ENCODE measurements at regions not wholly inside any gene's neighbourhood (a gene's known extent, or its start where the extent isn't known, plus 50 kb on each side); places are given as distances from the start of the nearest gene placed in this dataset.
"Not testable (repeated sequence)": the region's sequence is repeated elsewhere in the genome, so short reads cannot be mapped to it uniquely, and the experiment has no call there.

DNA sequence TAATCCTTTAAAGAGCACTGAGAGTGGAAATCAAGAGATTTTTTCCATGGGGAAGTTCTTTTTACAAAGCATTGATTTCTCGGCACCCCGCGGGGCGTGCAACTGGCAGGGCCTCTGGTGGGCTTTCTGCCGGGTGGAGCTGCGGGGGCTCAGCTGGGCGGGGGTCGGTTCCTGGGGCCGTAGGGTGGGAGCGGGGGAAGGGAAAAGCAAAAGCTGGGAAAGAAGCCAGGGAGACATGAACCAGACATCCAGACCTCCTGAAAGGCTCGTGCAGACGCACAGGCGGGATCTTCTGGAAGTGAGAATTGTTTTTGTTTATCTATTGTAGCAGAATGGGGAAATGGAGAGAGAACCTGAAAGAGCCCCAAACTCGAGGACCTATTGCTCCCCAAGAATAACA is 235.2 kb downstream of the FAM72C start:
- no peak for TF ChIP-seq POLR2A (IDR thresholded peaks at IDR 0.05)
- no peak for TF ChIP-seq POLR2AphosphoS5 (IDR thresholded peaks at IDR 0.05)
- intact Hi-C loops (cut with DNase I; ENCODE audit: low total_unique reads): no loop called here
- Histone ChIP-seq H3K27ac (peak overlapping the region; percentile 57 to 81), H3K4me3 (peak overlapping the region in 2 of 3 donors; percentile 42 to 64), H3K9me3 (no peaks in the 10 kb centered on the region), H3K4me1 (no peaks in the 10 kb centered on the region), H3K27me3 (no peaks in the 10 kb centered on the region), H3K36me3 (no peaks in the 10 kb centered on the region)
- no peak for DNase-seq (ENCODE audit: low spot score in 2 of 2)

DNA sequence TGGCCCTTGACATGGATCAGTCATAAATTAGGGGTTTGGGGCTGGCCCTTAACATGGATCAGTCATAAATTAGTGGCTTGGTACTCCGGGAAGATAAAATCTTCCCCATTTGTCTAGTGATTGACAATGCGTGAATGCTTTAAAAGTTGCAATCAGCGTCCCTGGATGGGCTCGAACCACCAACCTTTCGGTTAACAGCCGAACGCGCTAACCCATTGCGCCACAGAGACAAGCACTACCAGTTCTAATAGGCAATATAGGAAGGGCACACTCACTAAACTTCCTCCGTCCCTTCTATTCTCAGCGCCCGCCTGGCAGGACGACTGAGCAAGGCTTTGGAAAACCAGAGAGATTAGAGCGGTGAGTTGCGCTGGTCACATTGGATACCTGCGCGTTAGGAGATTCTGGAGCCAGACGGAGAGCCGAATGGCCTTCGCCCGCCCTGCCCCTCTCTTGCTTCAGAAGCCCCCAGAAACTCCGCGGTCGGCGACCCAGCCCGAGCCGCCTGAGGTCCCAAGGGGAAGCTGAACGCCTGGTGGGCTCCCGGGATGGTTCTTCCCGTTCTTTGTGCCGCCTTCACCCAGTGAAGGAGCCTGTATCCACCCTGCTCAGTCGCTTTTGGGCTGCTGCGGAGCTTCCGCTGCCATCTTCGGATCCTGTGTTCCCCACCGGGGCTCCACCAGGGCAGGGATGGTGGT is 235.9 kb downstream of the FAM72C start:
- peak in 1 of 2 donors; percentile 15 for DNase-seq (ENCODE audit: low spot score in 2 of 2)
- intact Hi-C loops (cut with DNase I; ENCODE audit: low total_unique reads): no loop called here
- Histone ChIP-seq H3K27me3 (no peaks in the 10 kb centered on the region), H3K4me3 (peak overlapping the region in 2 of 3 donors; percentile 42 to 64), H3K9me3 (no peaks in the 10 kb centered on the region), H3K4me1 (no peaks in the 10 kb centered on the region), H3K36me3 (no peaks in the 10 kb centered on the region), H3K27ac (peak overlapping the region; percentile 57 to 81)
- TF ChIP-seq POLR2AphosphoS5 (IDR thresholded peaks at IDR 0.05) (no peak), POLR2A (IDR thresholded peaks at IDR 0.05) (no peak)
- TF ChIP-seq, protein P1, sequence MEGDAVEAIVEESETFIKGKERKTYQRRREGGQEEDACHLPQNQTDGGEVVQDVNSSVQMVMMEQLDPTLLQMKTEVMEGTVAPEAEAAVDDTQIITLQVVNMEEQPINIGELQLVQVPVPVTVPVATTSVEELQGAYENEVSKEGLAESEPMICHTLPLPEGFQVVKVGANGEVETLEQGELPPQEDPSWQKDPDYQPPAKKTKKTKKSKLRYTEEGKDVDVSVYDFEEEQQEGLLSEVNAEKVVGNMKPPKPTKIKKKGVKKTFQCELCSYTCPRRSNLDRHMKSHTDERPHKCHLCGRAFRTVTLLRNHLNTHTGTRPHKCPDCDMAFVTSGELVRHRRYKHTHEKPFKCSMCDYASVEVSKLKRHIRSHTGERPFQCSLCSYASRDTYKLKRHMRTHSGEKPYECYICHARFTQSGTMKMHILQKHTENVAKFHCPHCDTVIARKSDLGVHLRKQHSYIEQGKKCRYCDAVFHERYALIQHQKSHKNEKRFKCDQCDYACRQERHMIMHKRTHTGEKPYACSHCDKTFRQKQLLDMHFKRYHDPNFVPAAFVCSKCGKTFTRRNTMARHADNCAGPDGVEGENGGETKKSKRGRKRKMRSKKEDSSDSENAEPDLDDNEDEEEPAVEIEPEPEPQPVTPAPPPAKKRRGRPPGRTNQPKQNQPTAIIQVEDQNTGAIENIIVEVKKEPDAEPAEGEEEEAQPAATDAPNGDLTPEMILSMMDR (IDR thresholded peaks at IDR 0.05): no peak

DNA sequence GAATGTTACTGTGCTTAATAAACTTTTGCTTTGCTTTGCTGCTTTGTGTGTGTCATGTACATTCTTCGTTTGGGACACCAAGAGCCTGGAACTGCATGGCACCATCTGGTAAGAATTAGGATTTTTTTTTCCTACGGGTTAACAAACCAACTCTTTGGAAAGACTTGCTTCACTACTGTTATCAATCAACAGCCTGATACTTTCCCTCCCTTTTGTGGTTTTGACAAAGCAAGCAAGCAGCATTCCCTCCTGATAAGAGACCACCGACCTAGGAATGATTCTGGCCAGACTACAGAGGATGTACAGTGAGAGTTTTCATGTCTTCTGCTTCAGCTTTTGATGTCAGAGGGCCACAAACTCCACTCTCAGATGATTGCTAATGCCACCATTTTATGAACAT is 237.5 kb downstream of the FAM72C start:
- H3K9me3 ChIP-seq; H3K27ac ChIP-seq; intact Hi-C loops (cut with DNase I; ENCODE audit: low total_unique reads); DNase-seq (ENCODE audit: low spot score in 2 of 2); H3K4me3 ChIP-seq; H3K36me3 ChIP-seq; H3K27me3 ChIP-seq; H3K4me1 ChIP-seq: not testable (repeated sequence)

DNA sequence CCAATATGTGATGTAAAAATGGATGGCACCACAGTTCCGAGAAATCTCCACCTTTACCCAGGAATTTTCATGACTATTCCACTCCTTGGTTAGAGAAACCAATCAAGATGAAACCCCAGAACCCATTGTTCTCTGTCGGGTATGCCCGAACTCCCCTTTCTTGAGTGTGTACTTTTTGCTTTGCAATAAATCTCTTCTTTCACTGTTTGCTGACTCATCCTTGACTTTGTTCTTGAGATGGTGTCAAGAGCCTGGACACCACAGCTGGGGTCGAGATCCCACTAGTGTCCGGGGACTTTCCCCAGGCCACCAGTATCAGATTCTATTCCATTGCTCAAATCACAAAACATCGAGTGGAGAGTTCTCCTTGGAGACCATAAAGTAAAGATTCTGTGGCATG is 240.9 kb downstream of the FAM72C start:
- H3K36me3 ChIP-seq; H3K4me3 ChIP-seq; DNase-seq (ENCODE audit: low spot score in 2 of 2); H3K4me1 ChIP-seq; H3K27ac ChIP-seq; intact Hi-C loops (cut with DNase I; ENCODE audit: low total_unique reads); H3K9me3 ChIP-seq; H3K27me3 ChIP-seq: not testable (repeated sequence)

DNA sequence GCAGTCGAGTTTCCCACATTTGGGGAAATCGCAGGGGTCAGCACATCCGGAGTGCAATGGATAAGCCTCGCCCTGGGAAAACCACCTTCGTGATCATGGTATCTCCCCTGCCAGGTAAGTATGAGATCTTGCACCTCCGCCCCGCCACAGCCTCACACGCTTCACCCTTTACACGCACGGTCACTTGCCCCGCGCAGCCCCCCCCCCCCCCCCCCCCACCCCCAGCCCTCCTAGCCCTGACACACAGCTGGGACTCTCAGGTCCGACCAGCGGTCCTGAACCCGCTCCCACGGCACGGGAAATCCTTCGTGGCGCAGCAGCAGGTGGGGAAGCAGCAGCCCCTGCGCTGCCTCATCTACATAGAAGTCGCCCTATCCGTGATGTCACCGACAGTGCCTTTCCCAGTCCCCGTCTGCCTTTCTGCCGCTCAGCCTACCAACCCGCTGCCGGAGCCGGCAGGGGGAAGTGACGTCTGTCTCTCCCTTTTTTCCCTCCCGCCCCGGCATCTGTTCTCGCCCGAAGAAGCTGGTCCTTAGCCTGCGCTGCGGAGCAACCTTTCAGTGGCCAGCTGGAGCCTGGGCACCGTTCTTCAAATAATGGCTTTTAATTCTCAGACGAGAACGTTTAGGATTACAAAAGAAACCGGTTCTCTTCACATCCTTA is 242.2 kb downstream of the FAM72C start:
- H3K9me3 ChIP-seq; H3K36me3 ChIP-seq; H3K4me1 ChIP-seq; H3K4me3 ChIP-seq; intact Hi-C loops (cut with DNase I; ENCODE audit: low total_unique reads); H3K27me3 ChIP-seq: not testable (repeated sequence)
- DNase-seq (ENCODE audit: low spot score in 2 of 2): peak in 1 of 2 donors; percentile 18
- H3K27ac ChIP-seq: peak overlapping the region in 1 of 2 donors; percentile 72

DNA sequence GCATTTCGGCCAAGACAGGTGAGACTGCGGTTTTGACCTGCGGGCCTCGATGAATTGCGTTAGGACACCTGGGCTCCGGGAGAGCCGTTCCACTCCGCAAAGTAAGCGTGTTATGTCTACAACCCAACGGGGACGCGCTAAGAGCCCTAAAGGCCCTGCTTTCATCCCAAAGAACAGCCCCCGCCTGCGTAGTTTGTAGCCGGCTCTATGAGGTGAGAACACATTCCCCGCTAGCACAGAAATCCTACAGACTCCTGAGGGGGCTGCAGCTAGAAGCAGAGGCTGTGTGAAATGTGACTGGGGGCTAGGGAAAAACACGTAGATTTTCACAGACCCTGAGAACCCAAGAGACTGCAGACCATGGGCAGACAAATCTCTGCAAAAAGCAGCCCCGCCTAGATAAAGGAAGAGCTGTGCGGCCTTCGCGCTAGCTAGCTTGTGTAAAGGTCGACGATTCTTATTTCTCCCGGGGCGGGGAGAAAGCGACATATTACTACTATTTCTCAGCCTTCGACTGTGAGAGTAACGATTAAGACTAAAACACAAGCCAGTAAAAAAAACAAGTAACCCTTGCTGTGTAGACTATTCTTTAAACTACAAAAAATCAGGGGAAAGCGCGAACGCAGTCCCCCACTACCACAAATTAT is 242.9 kb downstream of the FAM72C start:
- H3K27ac ChIP-seq; H3K4me1 ChIP-seq; H3K27me3 ChIP-seq; H3K9me3 ChIP-seq; H3K4me3 ChIP-seq; DNase-seq (ENCODE audit: low spot score in 2 of 2); H3K36me3 ChIP-seq; intact Hi-C loops (cut with DNase I; ENCODE audit: low total_unique reads): not testable (repeated sequence)

DNA sequence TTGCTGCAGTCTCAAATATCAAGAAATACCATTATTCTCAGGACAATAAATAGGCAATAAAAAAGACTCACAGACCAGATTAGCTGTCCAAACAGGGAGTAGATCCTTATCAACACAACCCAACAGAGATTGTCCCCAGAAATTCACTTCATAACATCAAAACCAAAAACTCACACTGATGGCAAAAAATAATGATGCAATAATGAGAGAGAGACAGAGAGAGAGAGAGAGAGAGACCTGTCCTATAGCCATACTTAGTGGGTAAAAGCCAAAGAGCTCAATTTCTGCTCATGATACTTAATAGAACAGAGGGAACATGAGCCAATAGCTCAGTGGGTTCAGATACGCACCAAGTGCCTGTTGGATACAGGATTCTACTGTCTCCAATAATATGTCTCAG is 244.5 kb downstream of the FAM72C start:
- Histone ChIP-seq H3K9me3 (no peaks in the 10 kb centered on the region), H3K4me1 (no peaks in the 10 kb centered on the region), H3K4me3 (no peak overlapping the region), H3K36me3 (no peaks in the 10 kb centered on the region), H3K27ac (no peak overlapping the region), H3K27me3 (no peaks in the 10 kb centered on the region)
- intact Hi-C loops (cut with DNase I; ENCODE audit: low total_unique reads): no loop called here
- DNase-seq (ENCODE audit: low spot score in 2 of 2): no peak
- TF ChIP-seq POLR2A (IDR thresholded peaks at IDR 0.05) (no peak), POLR2AphosphoS5 (IDR thresholded peaks at IDR 0.05) (no peak)
- TF ChIP-seq, protein P1 (IDR thresholded peaks at IDR 0.05): no peak

Data from breast epithelium (tissue), 4 donors.